ENCODE measurements at regions not wholly inside any gene's neighbourhood (a gene's known extent, or its start where the extent isn't known, plus 50 kb on each side); places are given as distances from the start of the nearest gene placed in this dataset.

GRCh38 chr9:105191508-105192121 is 52.8 kb upstream of the SLC44A1 start:
- H3K27me3 ChIP-seq (ENCODE audit: low read depth, low read length), result peaks cover 50% of the 10 kb centered on the region
- no peak for TF ChIP-seq CTCF (IDR thresholded peaks at IDR 0.05; ENCODE audit: low read depth, low read length)
- no peak for TF ChIP-seq EZH2phosphoT487 (IDR thresholded peaks at IDR 0.05; ENCODE audit: low read depth)
- peaks cover 12% of the 10 kb centered on the region for H3K4me1 ChIP-seq (ENCODE audit: low read length)
- peak overlapping the region; percentile 59 for H3K4me3 ChIP-seq (ENCODE audit: low read length)
- peak overlapping the region; percentile 42; the same call in 1 of the 2 replicates for H2AFZ ChIP-seq (ENCODE audit: low read depth, low read length)
- H3K27ac ChIP-seq (ENCODE audit: low read length), result no peak overlapping the region
- no peak overlapping the region for H3K9ac ChIP-seq (ENCODE audit: low read length)
- H3K9me3 ChIP-seq (ENCODE audit: insufficient read depth, low read length), result no peaks in the 10 kb centered on the region
- no peaks in the 10 kb centered on the region for H3K79me2 ChIP-seq (ENCODE audit: low read length)
- no peaks in the 10 kb centered on the region for H3K36me3 ChIP-seq (replicated peaks; ENCODE audit: low read depth, low read length)
- H4K20me1 ChIP-seq (ENCODE audit: insufficient read depth, low read length), result no peaks in the 10 kb centered on the region
- peak overlapping the region; percentile 84 for H3K4me2 ChIP-seq (ENCODE audit: low read length)

GRCh38 chr9:105193560-105193959 is 50.9 kb upstream of the SLC44A1 start:
- H3K9ac ChIP-seq (ENCODE audit: low read length), result no peak overlapping the region
- H3K4me2 ChIP-seq (ENCODE audit: low read length), result no peak overlapping the region
- H3K4me1 ChIP-seq (ENCODE audit: low read length), result peaks cover 12% of the 10 kb centered on the region
- peaks cover 50% of the 10 kb centered on the region for H3K27me3 ChIP-seq (ENCODE audit: low read depth, low read length)
- H3K4me3 ChIP-seq (ENCODE audit: low read length), result no peak overlapping the region
- H3K9me3 ChIP-seq (ENCODE audit: insufficient read depth, low read length), result no peaks in the 10 kb centered on the region
- H3K79me2 ChIP-seq (ENCODE audit: low read length), result no peaks in the 10 kb centered on the region
- H4K20me1 ChIP-seq (ENCODE audit: insufficient read depth, low read length), result no peaks in the 10 kb centered on the region
- no peak overlapping the region for H2AFZ ChIP-seq (ENCODE audit: low read depth, low read length)
- no peak overlapping the region for H3K27ac ChIP-seq (ENCODE audit: low read length)
- H3K36me3 ChIP-seq (replicated peaks; ENCODE audit: low read depth, low read length), result no peaks in the 10 kb centered on the region
- no peak for TF ChIP-seq EZH2phosphoT487 (IDR thresholded peaks at IDR 0.05; ENCODE audit: low read depth)
- no peak for TF ChIP-seq CTCF (IDR thresholded peaks at IDR 0.05; ENCODE audit: low read depth, low read length)

- H4K20me1 ChIP-seq (ENCODE audit: insufficient read depth, low read length), result no peaks in the 10 kb centered on the region
- H3K9ac ChIP-seq (ENCODE audit: low read length), result no peak overlapping the region
- H2AFZ ChIP-seq (ENCODE audit: low read depth, low read length), result no peak overlapping the region
- no peak overlapping the region for H3K27ac ChIP-seq (ENCODE audit: low read length)
- H3K79me2 ChIP-seq (ENCODE audit: low read length), result no peaks in the 10 kb centered on the region
- no peaks in the 10 kb centered on the region for H3K36me3 ChIP-seq (replicated peaks; ENCODE audit: low read depth, low read length)
- H3K4me3 ChIP-seq (ENCODE audit: low read length), result no peak overlapping the region
- no peak for TF ChIP-seq CTCF (IDR thresholded peaks at IDR 0.05; ENCODE audit: low read depth, low read length)
- TF ChIP-seq EZH2phosphoT487 (IDR thresholded peaks at IDR 0.05; ENCODE audit: low read depth), result no peak
- no peaks in the 10 kb centered on the region for H3K9me3 ChIP-seq (ENCODE audit: insufficient read depth, low read length)
- H3K4me2 ChIP-seq (ENCODE audit: low read length), result no peak overlapping the region
- peaks cover 46% of the 10 kb centered on the region for H3K27me3 ChIP-seq (ENCODE audit: low read depth, low read length)
- H3K4me1 ChIP-seq (ENCODE audit: low read length), result peaks cover 12% of the 10 kb centered on the region
Observed at GRCh38 chr9:105194234-105194633, 50.2 kb upstream of the SLC44A1 start.
